Activated naive CD4-positive, alpha-beta T cell treated with anti-CD3 and anti-CD28 coated beads, Interleukin-2, amount 10 ng/mL, durations not matched to agents 7 days and 5 days (primary cell): ENCODE measurements at regions not wholly inside any gene's neighbourhood (a gene's known extent, or its start where the extent isn't known, plus 50 kb on each side); places are given as distances from the start of the nearest gene placed in this dataset.
"Not testable (repeated sequence)": the region's sequence is repeated elsewhere in the genome, so short reads cannot be mapped to it uniquely, and the experiment has no call there.

Experiments
- CTCF ChIA-PET: fragments of 350-600 bp; sonication (Branson Sonifier 250); formaldehyde crosslinking; loops from one replicate; lab custom pipeline; 2021; ENCODE audit warnings: antibody characterized with exemption; lab: Charles Lee
- DNase-seq: peaks from one replicate; pipeline ENCODE4 v3.0.0-alpha.2; 2020
- H3K27ac Mint-ChIP-seq: one replicate; pipeline ENCODE4 v1.8.0; 2021; ENCODE audit warnings: mild to moderate bottlenecking, moderate library complexity, mixed read lengths
- H3K27me3 Mint-ChIP-seq: one replicate; pipeline ENCODE4 v1.8.0; 2021; ENCODE audit warnings: mild to moderate bottlenecking, mixed read lengths
- H3K36me3 Mint-ChIP-seq: one replicate; pipeline ENCODE4 v1.8.0; 2021; ENCODE audit warnings: mixed read lengths
- H3K4me1 Mint-ChIP-seq: one replicate; pipeline ENCODE4 v1.8.0; 2021; ENCODE audit warnings: mixed read lengths
- H3K4me3 Mint-ChIP-seq: one replicate; pipeline ENCODE4 v1.8.0; 2021; ENCODE audit warnings: mild to moderate bottlenecking, moderate library complexity, mixed read lengths
- H3K9me3 Mint-ChIP-seq: one replicate; pipeline ENCODE4 v1.8.0; 2021; ENCODE audit warnings: mixed read lengths

- Mint-ChIP-seq H3K9me3 (no peaks in the 10 kb centered on the region), H3K27me3 (peaks cover 4% of the 10 kb centered on the region), H3K27ac (no peak overlapping the region), H3K4me1 (no peaks in the 10 kb centered on the region), H3K36me3 (no peaks in the 10 kb centered on the region), H3K4me3 (no peak overlapping the region)
- CTCF ChIA-PET = no interaction called here
- DNase-seq = no peak
Observed at GRCh38 chr2:3035385-3036050, 342.1 kb downstream of the EIPR1 start.

- Mint-ChIP-seq H3K27me3 (peaks cover 4% of the 10 kb centered on the region), H3K4me1 (no peaks in the 10 kb centered on the region), H3K9me3 (no peaks in the 10 kb centered on the region), H3K4me3 (no peak overlapping the region), H3K27ac (no peak overlapping the region), H3K36me3 (no peaks in the 10 kb centered on the region)
- CTCF ChIA-PET = no interaction called here
- DNase-seq = no peak
Observed at GRCh38 chr2:3034856-3035255, 342.8 kb downstream of the EIPR1 start.

GRCh38 chr2:3034396-3034795 is 343.2 kb downstream of the EIPR1 start:
- no peaks in the 10 kb centered on the region for H3K9me3 Mint-ChIP-seq
- DNase-seq = no peak
- H3K4me3 Mint-ChIP-seq = no peak overlapping the region
- no peaks in the 10 kb centered on the region for H3K36me3 Mint-ChIP-seq
- no peaks in the 10 kb centered on the region for H3K4me1 Mint-ChIP-seq
- no peak overlapping the region for H3K27ac Mint-ChIP-seq
- H3K27me3 Mint-ChIP-seq = peaks cover 4% of the 10 kb centered on the region
- CTCF ChIA-PET = no interaction called here

- Mint-ChIP-seq H3K36me3 (no peaks in the 10 kb centered on the region), H3K4me3 (no peak overlapping the region), H3K4me1 (no peaks in the 10 kb centered on the region), H3K27ac (no peak overlapping the region), H3K27me3 (peaks cover 4% of the 10 kb centered on the region), H3K9me3 (no peaks in the 10 kb centered on the region)
- no peak for DNase-seq
- CTCF ChIA-PET = no interaction called here
Observed at GRCh38 chr2:3033315-3033714, 344.3 kb downstream of the EIPR1 start.

- H3K27me3 Mint-ChIP-seq, DNase-seq, H3K36me3 Mint-ChIP-seq, H3K4me3 Mint-ChIP-seq, H3K4me1 Mint-ChIP-seq, CTCF ChIA-PET, H3K9me3 Mint-ChIP-seq, H3K27ac Mint-ChIP-seq: not testable (repeated sequence)
Observed at GRCh38 chr2:3030791-3031190, 346.8 kb downstream of the EIPR1 start.

GRCh38 chr2:3025984-3026383 is 351.6 kb downstream of the EIPR1 start:
- no peaks in the 10 kb centered on the region for H3K4me1 Mint-ChIP-seq
- no peaks in the 10 kb centered on the region for H3K9me3 Mint-ChIP-seq
- no peak for DNase-seq
- no peak overlapping the region for H3K4me3 Mint-ChIP-seq
- CTCF ChIA-PET = no interaction called here
- H3K27me3 Mint-ChIP-seq = peaks cover 5% of the 10 kb centered on the region
- H3K36me3 Mint-ChIP-seq = no peaks in the 10 kb centered on the region
- no peak overlapping the region for H3K27ac Mint-ChIP-seq

GRCh38 chr2:3025261-3025660 is 352.4 kb downstream of the EIPR1 start:
- Mint-ChIP-seq H3K27me3 (peaks cover 5% of the 10 kb centered on the region), H3K4me1 (no peaks in the 10 kb centered on the region), H3K4me3 (no peak overlapping the region), H3K9me3 (no peaks in the 10 kb centered on the region), H3K27ac (no peak overlapping the region), H3K36me3 (no peaks in the 10 kb centered on the region)
- DNase-seq = no peak
- CTCF ChIA-PET = no interaction called here

- Mint-ChIP-seq H3K27me3 (peaks cover 5% of the 10 kb centered on the region), H3K4me1 (no peaks in the 10 kb centered on the region)
- DNase-seq = no peak
Observed at GRCh38 chr2:3024401-3024935, 353.1 kb downstream of the EIPR1 start.

GRCh38 chr2:3023531-3023930 is 354.1 kb downstream of the EIPR1 start:
- Mint-ChIP-seq H3K9me3 (no peaks in the 10 kb centered on the region), H3K36me3 (no peaks in the 10 kb centered on the region), H3K27ac (no peak overlapping the region), H3K4me3 (no peak overlapping the region), H3K4me1 (no peaks in the 10 kb centered on the region), H3K27me3 (peaks cover 5% of the 10 kb centered on the region)
- no peak for DNase-seq
- CTCF ChIA-PET = no interaction called here

More at GRCh38 chr2:3024401-3024935, 353.1 kb downstream of the EIPR1 start:
- Mint-ChIP-seq H3K27ac (no peak overlapping the region), H3K36me3 (no peaks in the 10 kb centered on the region), H3K4me3 (no peak overlapping the region), H3K9me3 (no peaks in the 10 kb centered on the region)
- CTCF ChIA-PET = no interaction called here

GRCh38 chr2:3022841-3023372 is 354.7 kb downstream of the EIPR1 start:
- DNase-seq = no peak
- Mint-ChIP-seq H3K27me3 (peaks cover 5% of the 10 kb centered on the region), H3K27ac (no peak overlapping the region), H3K9me3 (no peaks in the 10 kb centered on the region), H3K4me3 (no peak overlapping the region), H3K4me1 (no peaks in the 10 kb centered on the region), H3K36me3 (no peaks in the 10 kb centered on the region)
- CTCF ChIA-PET = no interaction called here

- H3K27ac Mint-ChIP-seq = no peak overlapping the region
- H3K4me3 Mint-ChIP-seq = no peak overlapping the region
- no peaks in the 10 kb centered on the region for H3K36me3 Mint-ChIP-seq
- H3K9me3 Mint-ChIP-seq = no peaks in the 10 kb centered on the region
- H3K27me3 Mint-ChIP-seq = peaks cover 5% of the 10 kb centered on the region
- DNase-seq = no peak
- H3K4me1 Mint-ChIP-seq = no peaks in the 10 kb centered on the region
- CTCF ChIA-PET = no interaction called here
Observed at GRCh38 chr2:3021720-3022119, 355.9 kb downstream of the EIPR1 start.

GRCh38 chr2:3010001-3010400 is 367.6 kb downstream of the EIPR1 start:
- no peak overlapping the region for H3K27ac Mint-ChIP-seq
- DNase-seq = no peak
- H3K27me3 Mint-ChIP-seq = no peaks in the 10 kb centered on the region
- no peaks in the 10 kb centered on the region for H3K36me3 Mint-ChIP-seq
- H3K4me1 Mint-ChIP-seq = no peaks in the 10 kb centered on the region
- H3K9me3 Mint-ChIP-seq = no peaks in the 10 kb centered on the region
- no peak overlapping the region for H3K4me3 Mint-ChIP-seq
- CTCF ChIA-PET = no interaction called here

- CTCF ChIA-PET = no interaction called here
- H3K9me3 Mint-ChIP-seq = no peaks in the 10 kb centered on the region
- H3K27ac Mint-ChIP-seq = no peak overlapping the region
- H3K27me3 Mint-ChIP-seq = no peaks in the 10 kb centered on the region
- no peaks in the 10 kb centered on the region for H3K36me3 Mint-ChIP-seq
- H3K4me1 Mint-ChIP-seq = no peaks in the 10 kb centered on the region
- DNase-seq = no peak
- no peak overlapping the region for H3K4me3 Mint-ChIP-seq
Observed at GRCh38 chr2:3009483-3009882, 368.1 kb downstream of the EIPR1 start.

GRCh38 chr2:3009005-3009404 is 368.6 kb downstream of the EIPR1 start:
- no peaks in the 10 kb centered on the region for H3K27me3 Mint-ChIP-seq
- H3K36me3 Mint-ChIP-seq = no peaks in the 10 kb centered on the region
- CTCF ChIA-PET = no interaction called here

GRCh38 chr2:3008561-3008960 is 369.1 kb downstream of the EIPR1 start:
- no peaks in the 10 kb centered on the region for H3K36me3 Mint-ChIP-seq
- no peak overlapping the region for H3K4me3 Mint-ChIP-seq
- DNase-seq = no peak
- H3K27me3 Mint-ChIP-seq = no peaks in the 10 kb centered on the region
- no peaks in the 10 kb centered on the region for H3K9me3 Mint-ChIP-seq
- H3K27ac Mint-ChIP-seq = no peak overlapping the region
- H3K4me1 Mint-ChIP-seq = no peaks in the 10 kb centered on the region
- CTCF ChIA-PET = no interaction called here

More at GRCh38 chr2:3009005-3009404, 368.6 kb downstream of the EIPR1 start:
- no peak overlapping the region for H3K4me3 Mint-ChIP-seq
- H3K9me3 Mint-ChIP-seq = no peaks in the 10 kb centered on the region
- no peak overlapping the region for H3K27ac Mint-ChIP-seq
- no peak for DNase-seq
- no peaks in the 10 kb centered on the region for H3K4me1 Mint-ChIP-seq
